ENCODE measurements at regions not wholly inside any gene's neighbourhood (a gene's known extent, or its start where the extent isn't known, plus 50 kb on each side); places are given as distances from the start of the nearest gene placed in this dataset.

DNA sequence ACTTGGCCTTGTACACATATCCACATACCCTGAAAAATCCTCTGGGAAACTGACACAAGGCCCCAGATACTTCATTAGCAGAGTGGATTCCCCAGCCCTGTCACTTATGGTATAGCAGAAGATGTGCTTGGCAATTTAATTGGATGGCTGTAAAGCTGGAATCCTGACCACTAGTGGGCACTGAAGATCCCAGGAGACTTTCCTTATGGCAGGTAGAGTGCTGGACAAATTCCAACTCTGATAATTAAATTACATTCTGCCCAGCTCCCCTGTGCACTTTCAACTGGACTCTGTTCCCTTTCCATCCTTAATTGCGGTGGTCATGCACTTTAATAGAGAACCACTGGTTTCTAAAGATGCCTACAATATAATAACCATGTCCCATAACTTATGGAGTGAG lies 119.8 kb downstream of the DCK start:
- TF ChIP-seq, protein P1, sequence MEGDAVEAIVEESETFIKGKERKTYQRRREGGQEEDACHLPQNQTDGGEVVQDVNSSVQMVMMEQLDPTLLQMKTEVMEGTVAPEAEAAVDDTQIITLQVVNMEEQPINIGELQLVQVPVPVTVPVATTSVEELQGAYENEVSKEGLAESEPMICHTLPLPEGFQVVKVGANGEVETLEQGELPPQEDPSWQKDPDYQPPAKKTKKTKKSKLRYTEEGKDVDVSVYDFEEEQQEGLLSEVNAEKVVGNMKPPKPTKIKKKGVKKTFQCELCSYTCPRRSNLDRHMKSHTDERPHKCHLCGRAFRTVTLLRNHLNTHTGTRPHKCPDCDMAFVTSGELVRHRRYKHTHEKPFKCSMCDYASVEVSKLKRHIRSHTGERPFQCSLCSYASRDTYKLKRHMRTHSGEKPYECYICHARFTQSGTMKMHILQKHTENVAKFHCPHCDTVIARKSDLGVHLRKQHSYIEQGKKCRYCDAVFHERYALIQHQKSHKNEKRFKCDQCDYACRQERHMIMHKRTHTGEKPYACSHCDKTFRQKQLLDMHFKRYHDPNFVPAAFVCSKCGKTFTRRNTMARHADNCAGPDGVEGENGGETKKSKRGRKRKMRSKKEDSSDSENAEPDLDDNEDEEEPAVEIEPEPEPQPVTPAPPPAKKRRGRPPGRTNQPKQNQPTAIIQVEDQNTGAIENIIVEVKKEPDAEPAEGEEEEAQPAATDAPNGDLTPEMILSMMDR (IDR thresholded peaks at IDR 0.05; ENCODE audit: insufficient read depth, low read depth, low read length, missing control alignments) = no peak
- DNase-seq (ENCODE audit: low read depth) = no peak
- no peak overlapping the region for H3K4me3 ChIP-seq (ENCODE audit: low read depth, low read length)

- no peak for DNase-seq (ENCODE audit: low read depth)
- no peak overlapping the region for H3K4me3 ChIP-seq (ENCODE audit: low read depth, low read length)
- TF ChIP-seq, protein P1 (IDR thresholded peaks at IDR 0.05; ENCODE audit: insufficient read depth, low read depth, low read length, missing control alignments) = no peak
These were observed 127.5 kb downstream of the DCK start for GRCh38 chr4:71120831-71121524.

DNA sequence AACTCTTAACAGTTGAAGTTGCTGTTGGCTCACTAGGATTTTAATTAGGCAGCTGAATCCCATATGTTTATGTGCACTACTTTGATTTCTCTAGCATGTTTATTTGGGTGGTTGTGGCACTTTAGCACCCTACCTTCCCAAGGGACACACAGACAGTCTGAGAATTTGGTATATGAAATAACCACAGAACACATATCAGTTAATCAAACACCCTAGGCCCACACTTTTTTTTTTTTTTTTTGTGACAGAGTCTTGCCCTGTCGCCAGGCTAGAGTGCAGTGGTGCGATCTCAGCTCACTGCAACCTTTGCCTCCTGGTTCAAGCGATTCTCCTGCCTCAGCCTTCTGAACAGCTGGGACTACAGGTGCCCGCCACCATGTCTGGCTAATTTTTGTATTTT lies 130.5 kb downstream of the DCK start:
- TF ChIP-seq, protein P1 (IDR thresholded peaks at IDR 0.05; ENCODE audit: insufficient read depth, low read depth, low read length, missing control alignments) = no peak
- H3K4me3 ChIP-seq (ENCODE audit: low read depth, low read length) = no peak overlapping the region
- no peak for DNase-seq (ENCODE audit: low read depth)

GRCh38 chr4:71125137-71125536 lies 131.7 kb downstream of the DCK start:
- TF ChIP-seq, protein P1 (IDR thresholded peaks at IDR 0.05; ENCODE audit: insufficient read depth, low read depth, low read length, missing control alignments) = no peak
- H3K4me3 ChIP-seq (ENCODE audit: low read depth, low read length) = no peak overlapping the region
- DNase-seq (ENCODE audit: low read depth) = no peak

DNA sequence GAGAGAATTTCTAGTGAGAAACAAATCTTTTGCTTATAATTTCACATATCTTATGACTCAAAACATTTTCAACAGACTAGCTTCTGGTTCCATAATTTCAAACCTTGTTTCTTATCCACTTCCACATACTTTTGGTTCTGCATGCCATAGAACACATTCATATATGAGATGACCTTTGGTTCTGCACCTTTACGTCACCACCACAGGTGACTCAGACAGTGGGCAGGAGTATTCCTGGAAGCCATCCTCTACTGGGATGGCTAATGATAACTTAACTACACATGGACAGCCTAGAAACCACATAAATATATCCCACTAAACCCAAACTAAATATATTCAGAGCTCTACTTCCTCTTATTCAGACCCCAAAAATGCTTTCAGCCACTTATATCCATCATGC lies 133.3 kb downstream of the DCK start:
- DNase-seq (ENCODE audit: low read depth) = no peak
- H3K4me3 ChIP-seq (ENCODE audit: low read depth, low read length) = no peak overlapping the region
- TF ChIP-seq, protein P1 (IDR thresholded peaks at IDR 0.05; ENCODE audit: insufficient read depth, low read depth, low read length, missing control alignments) = no peak

DNA sequence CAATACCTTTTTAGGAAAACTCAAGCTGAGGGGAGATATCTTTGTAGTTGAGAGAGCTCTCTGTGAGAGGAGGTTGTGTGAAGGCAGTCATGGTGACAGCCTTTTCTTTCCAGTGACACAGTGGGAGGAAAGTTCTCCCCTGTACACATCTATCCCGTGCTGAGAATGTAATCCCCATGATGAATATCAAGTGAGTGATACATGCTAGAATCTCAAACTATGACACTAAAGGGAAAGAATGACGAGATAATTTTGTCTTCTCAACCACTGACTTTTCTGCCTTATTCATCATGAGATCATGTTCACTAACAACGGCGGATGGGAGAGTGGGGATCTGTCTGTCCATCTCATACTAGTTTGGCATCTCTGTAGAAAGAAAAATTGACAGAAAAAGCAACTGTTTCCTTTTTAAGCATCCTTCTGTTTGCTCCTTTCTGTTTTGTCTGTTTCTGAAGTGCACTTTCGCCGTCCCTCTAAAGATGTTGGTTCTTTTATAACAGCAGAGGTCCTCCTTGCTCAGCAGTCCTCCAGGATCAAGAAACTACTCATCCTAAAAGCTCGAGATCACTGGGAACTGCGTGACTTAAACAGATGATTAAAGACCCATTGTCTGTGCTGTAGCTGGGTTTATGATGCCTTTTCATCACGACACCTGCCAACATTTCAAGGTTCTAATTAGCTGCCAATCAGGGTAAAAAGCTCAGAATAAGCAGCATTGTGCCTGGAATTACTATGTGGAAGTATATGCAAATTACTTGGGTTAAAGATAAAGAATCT lies 137.6 kb downstream of the DCK start:
- no peak for DNase-seq (ENCODE audit: low read depth)
- H3K4me3 ChIP-seq (ENCODE audit: low read depth, low read length) = no peak overlapping the region
- TF ChIP-seq, protein P1 (IDR thresholded peaks at IDR 0.05; ENCODE audit: insufficient read depth, low read depth, low read length, missing control alignments) = no peak
